ENCODE measurements at regions not wholly inside any gene's neighbourhood (a gene's known extent, or its start where the extent isn't known, plus 50 kb on each side); places are given as distances from the start of the nearest gene placed in this dataset.

GRCh38 chr14:104444159-104445030 lies 135.2 kb upstream of the C14orf180 start:
- no peak for TF ChIP-seq CTCF (IDR thresholded peaks at IDR 0.05; ENCODE audit: low read depth, low read length, missing control alignments)
- DNase-seq (ENCODE audit: low read depth), result no peak
- H3K4me3 ChIP-seq (ENCODE audit: low read depth, low read length), result no peak overlapping the region

- no peak for DNase-seq (ENCODE audit: low read depth)
- no peak overlapping the region for H3K4me3 ChIP-seq (ENCODE audit: low read depth, low read length)
- TF ChIP-seq CTCF (IDR thresholded peaks at IDR 0.05; ENCODE audit: low read depth, low read length, missing control alignments), result no peak
Observed at GRCh38 chr14:104445086-104445485, 134.5 kb upstream of the C14orf180 start.

GRCh38 chr14:104445832-104446381 lies 133.7 kb upstream of the C14orf180 start:
- no peak for DNase-seq (ENCODE audit: low read depth)
- H3K4me3 ChIP-seq (ENCODE audit: low read depth, low read length), result no peak overlapping the region
- TF ChIP-seq CTCF (IDR thresholded peaks at IDR 0.05; ENCODE audit: low read depth, low read length, missing control alignments), result no peak

GRCh38 chr14:104446611-104447010 lies 133.0 kb upstream of the C14orf180 start:
- DNase-seq (ENCODE audit: low read depth), result no peak
- no peak overlapping the region for H3K4me3 ChIP-seq (ENCODE audit: low read depth, low read length)
- no peak for TF ChIP-seq CTCF (IDR thresholded peaks at IDR 0.05; ENCODE audit: low read depth, low read length, missing control alignments)

- DNase-seq (ENCODE audit: low read depth), result no peak
- TF ChIP-seq CTCF (IDR thresholded peaks at IDR 0.05; ENCODE audit: low read depth, low read length, missing control alignments), result no peak
- no peak overlapping the region for H3K4me3 ChIP-seq (ENCODE audit: low read depth, low read length)
Observed at GRCh38 chr14:104447750-104448149, 131.8 kb upstream of the C14orf180 start.

- no peak for DNase-seq (ENCODE audit: low read depth)
- H3K4me3 ChIP-seq (ENCODE audit: low read depth, low read length), result no peak overlapping the region
- no peak for TF ChIP-seq CTCF (IDR thresholded peaks at IDR 0.05; ENCODE audit: low read depth, low read length, missing control alignments)
Observed at GRCh38 chr14:104448321-104448720, 131.2 kb upstream of the C14orf180 start.

All from GM12864 (cell line).